Endothelial cell (in vitro differentiated cells): ENCODE measurements at regions not wholly inside any gene's neighbourhood (a gene's known extent, or its start where the extent isn't known, plus 50 kb on each side); places are given as distances from the start of the nearest gene placed in this dataset.

ENCODE experiments used
- DNase-seq: peaks from one replicate; pipeline ENCODE4 v3.0.0; 2021; ENCODE audit warnings: low spot score
- H3K27ac Mint-ChIP-seq: one replicate; pipeline ENCODE4 v1.8.0; 2021; ENCODE audit warnings: mixed read lengths, inconsistent platforms; ENCODE audit not compliant: unreplicated experiment
- H3K27me3 Mint-ChIP-seq: one replicate; pipeline ENCODE4 v1.8.0; 2021; ENCODE audit warnings: mild to moderate bottlenecking, moderate library complexity, mixed read lengths, inconsistent platforms; ENCODE audit not compliant: unreplicated experiment
- H3K36me3 Mint-ChIP-seq: one replicate; pipeline ENCODE4 v1.8.0; 2021; ENCODE audit warnings: mild to moderate bottlenecking, low read depth, mixed read lengths, inconsistent platforms; ENCODE audit not compliant: unreplicated experiment
- H3K4me1 Mint-ChIP-seq: one replicate; pipeline ENCODE4 v1.8.0; 2021; ENCODE audit warnings: mild to moderate bottlenecking, mixed read lengths, inconsistent platforms; ENCODE audit not compliant: unreplicated experiment
- H3K4me3 Mint-ChIP-seq: one replicate; pipeline ENCODE4 v1.8.0; 2021; ENCODE audit warnings: mild to moderate bottlenecking, mixed read lengths, inconsistent platforms; ENCODE audit not compliant: unreplicated experiment
- H3K9me3 Mint-ChIP-seq: one replicate; pipeline ENCODE4 v1.8.0; 2021; ENCODE audit warnings: mixed read lengths, inconsistent platforms; ENCODE audit not compliant: unreplicated experiment
- CTCF ChIP-seq: fragments of 200-600 bp; sonication (generic); IDR thresholded peaks from one replicate; pipeline ENCODE4 v1.5.0; 2021; ENCODE audit warnings: antibody characterized with exemption; ENCODE audit not compliant: unreplicated experiment

GRCh38 chr20:18913701-18914100 lies 100.1 kb downstream of the SCP2D1 start:
- no peak overlapping the region for H3K4me3 Mint-ChIP-seq
- H3K27me3 Mint-ChIP-seq: no peaks in the 10 kb centered on the region
- peaks cover 37% of the 10 kb centered on the region for H3K4me1 Mint-ChIP-seq
- no peak overlapping the region for H3K27ac Mint-ChIP-seq
- no peak for DNase-seq
- no peaks in the 10 kb centered on the region for H3K9me3 Mint-ChIP-seq
- H3K36me3 Mint-ChIP-seq: no peaks in the 10 kb centered on the region
- TF ChIP-seq CTCF: no peak

DNA sequence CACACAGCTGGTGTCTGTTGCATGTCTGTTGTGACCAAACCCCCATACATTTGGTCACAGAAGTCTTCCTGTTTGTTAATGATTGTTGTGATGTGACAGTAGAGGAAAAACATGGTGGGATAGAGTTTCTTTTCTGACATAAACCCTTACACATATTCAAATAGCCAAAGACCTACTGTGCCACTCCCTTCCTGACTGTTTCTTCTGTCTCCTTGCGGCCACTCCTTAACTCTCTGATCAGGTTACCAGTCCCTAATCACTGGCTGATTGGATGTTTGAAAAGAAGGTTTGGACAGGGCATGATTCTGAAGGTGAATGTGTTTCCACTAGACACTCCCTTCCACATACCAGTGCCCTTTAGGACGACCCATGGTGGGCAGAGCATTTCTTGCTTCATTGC lies 101.2 kb downstream of the SCP2D1 start:
- no peaks in the 10 kb centered on the region for H3K36me3 Mint-ChIP-seq
- H3K4me3 Mint-ChIP-seq: no peak overlapping the region
- H3K9me3 Mint-ChIP-seq: no peaks in the 10 kb centered on the region
- no peak for TF ChIP-seq CTCF
- no peak overlapping the region for H3K27ac Mint-ChIP-seq
- no peak for DNase-seq
- peaks cover 37% of the 10 kb centered on the region for H3K4me1 Mint-ChIP-seq
- H3K27me3 Mint-ChIP-seq: no peaks in the 10 kb centered on the region

GRCh38 chr20:18916886-18917750 lies 103.5 kb downstream of the SCP2D1 start:
- Mint-ChIP-seq H3K36me3 (no peaks in the 10 kb centered on the region), H3K4me3 (no peak overlapping the region), H3K27ac (no peak overlapping the region), H3K4me1 (peaks cover 21% of the 10 kb centered on the region), H3K27me3 (no peaks in the 10 kb centered on the region), H3K9me3 (no peaks in the 10 kb centered on the region)
- DNase-seq: no peak
- TF ChIP-seq CTCF: no peak

DNA sequence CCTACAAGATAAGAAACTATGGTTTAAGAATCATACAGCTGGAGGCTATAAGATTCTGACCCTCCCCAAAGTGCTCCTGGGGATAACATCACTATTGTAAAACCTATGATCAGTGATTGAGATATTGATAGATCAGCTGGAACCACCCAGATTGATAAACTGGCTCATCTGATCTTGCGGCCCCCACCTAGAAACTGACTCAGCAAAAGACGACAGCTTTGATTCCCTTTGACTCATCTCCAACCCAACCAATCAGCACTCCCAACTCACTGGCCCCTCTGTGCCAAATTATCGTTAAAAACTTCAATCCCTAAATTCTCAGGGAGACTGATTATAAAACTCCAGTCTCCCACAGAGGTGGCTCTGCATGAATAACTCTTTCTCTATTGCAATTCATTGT lies 106.4 kb downstream of the SCP2D1 start:
- H3K27me3 Mint-ChIP-seq: no peaks in the 10 kb centered on the region
- no peak for TF ChIP-seq CTCF
- peaks cover 10% of the 10 kb centered on the region for H3K4me1 Mint-ChIP-seq
- H3K9me3 Mint-ChIP-seq: no peaks in the 10 kb centered on the region
- no peak overlapping the region for H3K4me3 Mint-ChIP-seq
- no peaks in the 10 kb centered on the region for H3K36me3 Mint-ChIP-seq
- no peak for DNase-seq
- no peak overlapping the region for H3K27ac Mint-ChIP-seq

- Mint-ChIP-seq H3K27ac (no peak overlapping the region), H3K36me3 (no peaks in the 10 kb centered on the region), H3K27me3 (no peaks in the 10 kb centered on the region), H3K4me1 (no peaks in the 10 kb centered on the region), H3K9me3 (no peaks in the 10 kb centered on the region), H3K4me3 (no peak overlapping the region)
- TF ChIP-seq CTCF: no peak
- no peak for DNase-seq
These were observed 107.7 kb downstream of the SCP2D1 start for GRCh38 chr20:18921291-18921690.
